ENCODE measurements at regions not wholly inside any gene's neighbourhood (a gene's known extent, or its start where the extent isn't known, plus 50 kb on each side); places are given as distances from the start of the nearest gene placed in this dataset.

- H3K27ac ChIP-seq (ENCODE audit: low read depth, low read length, severe bottlenecking), result no peak overlapping the region
- H3K36me3 ChIP-seq (ENCODE audit: control insufficient read depth, insufficient read depth, low read length), result no peaks in the 10 kb centered on the region
- no peak overlapping the region for H3K4me3 ChIP-seq (ENCODE audit: extremely low read depth, insufficient read depth, low read length, poor library complexity, severe bottlenecking)
- WGBS, 2 experiments (ENCODE audit: insufficient coverage in 2 of 2), result 80% methylated on average over 1 of the region's 2 CpGs; no CpG with 5 or more reads in 1 of the 2 experiments
- no peaks in the 10 kb centered on the region for H3K9me3 ChIP-seq (ENCODE audit: control insufficient read depth, low read length)
- no peaks in the 10 kb centered on the region for H3K4me1 ChIP-seq (ENCODE audit: control insufficient read depth, insufficient read depth, low read length, poor library complexity, severe bottlenecking)
These were observed 1719.5 kb upstream of the MIR17HG start for GRCh38 chr13:89627996-89628395.

- no peak overlapping the region for H3K4me3 ChIP-seq (ENCODE audit: extremely low read depth, insufficient read depth, low read length, poor library complexity, severe bottlenecking)
- no peaks in the 10 kb centered on the region for H3K36me3 ChIP-seq (ENCODE audit: control insufficient read depth, insufficient read depth, low read length)
- no peaks in the 10 kb centered on the region for H3K9me3 ChIP-seq (ENCODE audit: control insufficient read depth, low read length)
- no peaks in the 10 kb centered on the region for H3K4me1 ChIP-seq (ENCODE audit: control insufficient read depth, insufficient read depth, low read length, poor library complexity, severe bottlenecking)
- H3K27ac ChIP-seq (ENCODE audit: low read depth, low read length, severe bottlenecking), result no peak overlapping the region
- WGBS, 2 experiments (ENCODE audit: insufficient coverage in 2 of 2), result 87 to 100% methylated on average over 1 to 4 of the region's 5 CpGs
These were observed 1718.9 kb upstream of the MIR17HG start for GRCh38 chr13:89628567-89628966.

- Histone ChIP-seq H3K4me1 (ENCODE audit: control insufficient read depth, insufficient read depth, low read length, poor library complexity, severe bottlenecking) (no peaks in the 10 kb centered on the region), H3K9me3 (ENCODE audit: control insufficient read depth, low read length) (peaks cover 5% of the 10 kb centered on the region), H3K27ac (ENCODE audit: low read depth, low read length, severe bottlenecking) (no peak overlapping the region), H3K36me3 (ENCODE audit: control insufficient read depth, insufficient read depth, low read length) (no peaks in the 10 kb centered on the region), H3K4me3 (ENCODE audit: extremely low read depth, insufficient read depth, low read length, poor library complexity, severe bottlenecking) (no peak overlapping the region)
- WGBS, 2 experiments (ENCODE audit: insufficient coverage in 2 of 2), result 84 to 89% methylated on average over 5 to 7 of the region's 7 CpGs
These were observed 1697.3 kb upstream of the MIR17HG start for GRCh38 chr13:89650226-89650625.

- Histone ChIP-seq H3K4me1 (ENCODE audit: control insufficient read depth, insufficient read depth, low read length, poor library complexity, severe bottlenecking) (no peaks in the 10 kb centered on the region), H3K4me3 (ENCODE audit: extremely low read depth, insufficient read depth, low read length, poor library complexity, severe bottlenecking) (no peak overlapping the region)
These were observed 1686.7 kb upstream of the MIR17HG start for GRCh38 chr13:89660752-89661151.

GRCh38 chr13:89673789-89674311 lies 1673.6 kb upstream of the MIR17HG start:
- Histone ChIP-seq H3K4me1 (ENCODE audit: control insufficient read depth, insufficient read depth, low read length, poor library complexity, severe bottlenecking) (no peaks in the 10 kb centered on the region), H3K27ac (ENCODE audit: low read depth, low read length, severe bottlenecking) (no peak overlapping the region), H3K36me3 (ENCODE audit: control insufficient read depth, insufficient read depth, low read length) (no peaks in the 10 kb centered on the region), H3K9me3 (ENCODE audit: control insufficient read depth, low read length) (no peaks in the 10 kb centered on the region), H3K4me3 (ENCODE audit: extremely low read depth, insufficient read depth, low read length, poor library complexity, severe bottlenecking) (no peak overlapping the region)
- no CpG with 5 or more reads among the region's 3 CpGs for WGBS, 2 experiments (ENCODE audit: insufficient coverage in 2 of 2)

More at GRCh38 chr13:89660752-89661151, 1686.7 kb upstream of the MIR17HG start:
- Histone ChIP-seq H3K36me3 (ENCODE audit: control insufficient read depth, insufficient read depth, low read length) (no peaks in the 10 kb centered on the region), H3K27ac (ENCODE audit: low read depth, low read length, severe bottlenecking) (no peak overlapping the region), H3K9me3 (ENCODE audit: control insufficient read depth, low read length) (no peaks in the 10 kb centered on the region)

- H3K36me3 ChIP-seq (ENCODE audit: control insufficient read depth, insufficient read depth, low read length), result no peaks in the 10 kb centered on the region
- H3K4me1 ChIP-seq (ENCODE audit: control insufficient read depth, insufficient read depth, low read length, poor library complexity, severe bottlenecking), result no peaks in the 10 kb centered on the region
- WGBS, 2 experiments (ENCODE audit: insufficient coverage in 2 of 2), result 85% methylated on average over 2 of the region's 2 CpGs; no CpG with 5 or more reads in 1 of the 2 experiments
These were observed 1668.9 kb upstream of the MIR17HG start for GRCh38 chr13:89678466-89679121.

GRCh38 chr13:89684896-89685295 lies 1662.6 kb upstream of the MIR17HG start:
- Histone ChIP-seq H3K4me3 (ENCODE audit: extremely low read depth, insufficient read depth, low read length, poor library complexity, severe bottlenecking) (no peak overlapping the region), H3K9me3 (ENCODE audit: control insufficient read depth, low read length) (no peaks in the 10 kb centered on the region), H3K4me1 (ENCODE audit: control insufficient read depth, insufficient read depth, low read length, poor library complexity, severe bottlenecking) (no peaks in the 10 kb centered on the region), H3K27ac (ENCODE audit: low read depth, low read length, severe bottlenecking) (no peak overlapping the region), H3K36me3 (ENCODE audit: control insufficient read depth, insufficient read depth, low read length) (no peaks in the 10 kb centered on the region)

More at GRCh38 chr13:89678466-89679121, 1668.9 kb upstream of the MIR17HG start:
- Histone ChIP-seq H3K9me3 (ENCODE audit: control insufficient read depth, low read length) (no peaks in the 10 kb centered on the region), H3K27ac (ENCODE audit: low read depth, low read length, severe bottlenecking) (no peak overlapping the region), H3K4me3 (ENCODE audit: extremely low read depth, insufficient read depth, low read length, poor library complexity, severe bottlenecking) (no peak overlapping the region)

GRCh38 chr13:89686171-89686570 lies 1661.3 kb upstream of the MIR17HG start:
- no peak overlapping the region for H3K27ac ChIP-seq (ENCODE audit: low read depth, low read length, severe bottlenecking)
- no peaks in the 10 kb centered on the region for H3K9me3 ChIP-seq (ENCODE audit: control insufficient read depth, low read length)
- no peaks in the 10 kb centered on the region for H3K36me3 ChIP-seq (ENCODE audit: control insufficient read depth, insufficient read depth, low read length)
- H3K4me3 ChIP-seq (ENCODE audit: extremely low read depth, insufficient read depth, low read length, poor library complexity, severe bottlenecking), result no peak overlapping the region
- no CpG with 5 or more reads among the region's 5 CpGs for WGBS, 2 experiments (ENCODE audit: insufficient coverage in 2 of 2)
- H3K4me1 ChIP-seq (ENCODE audit: control insufficient read depth, insufficient read depth, low read length, poor library complexity, severe bottlenecking), result no peaks in the 10 kb centered on the region

- Histone ChIP-seq H3K4me1 (ENCODE audit: control insufficient read depth, insufficient read depth, low read length, poor library complexity, severe bottlenecking) (no peaks in the 10 kb centered on the region), H3K27ac (ENCODE audit: low read depth, low read length, severe bottlenecking) (no peak overlapping the region)
- 89 to 100% methylated on average over 3 of the region's 5 CpGs for WGBS, 2 experiments (ENCODE audit: insufficient coverage in 2 of 2)
These were observed 1660.4 kb upstream of the MIR17HG start for GRCh38 chr13:89687066-89687465.

GRCh38 chr13:89688918-89689317 lies 1658.6 kb upstream of the MIR17HG start:
- Histone ChIP-seq H3K4me1 (ENCODE audit: control insufficient read depth, insufficient read depth, low read length, poor library complexity, severe bottlenecking) (no peaks in the 10 kb centered on the region), H3K4me3 (ENCODE audit: extremely low read depth, insufficient read depth, low read length, poor library complexity, severe bottlenecking) (no peak overlapping the region), H3K9me3 (ENCODE audit: control insufficient read depth, low read length) (no peaks in the 10 kb centered on the region), H3K27ac (ENCODE audit: low read depth, low read length, severe bottlenecking) (no peak overlapping the region), H3K36me3 (ENCODE audit: control insufficient read depth, insufficient read depth, low read length) (no peaks in the 10 kb centered on the region)
- 83 to 90% methylated on average over 3 of the region's 3 CpGs for WGBS, 2 experiments (ENCODE audit: insufficient coverage in 2 of 2)

More at GRCh38 chr13:89687066-89687465, 1660.4 kb upstream of the MIR17HG start:
- no peak overlapping the region for H3K4me3 ChIP-seq (ENCODE audit: extremely low read depth, insufficient read depth, low read length, poor library complexity, severe bottlenecking)
- H3K36me3 ChIP-seq (ENCODE audit: control insufficient read depth, insufficient read depth, low read length), result no peaks in the 10 kb centered on the region
- no peaks in the 10 kb centered on the region for H3K9me3 ChIP-seq (ENCODE audit: control insufficient read depth, low read length)

- H3K4me1 ChIP-seq (ENCODE audit: control insufficient read depth, insufficient read depth, low read length, poor library complexity, severe bottlenecking), result no peaks in the 10 kb centered on the region
- no peak overlapping the region for H3K4me3 ChIP-seq (ENCODE audit: extremely low read depth, insufficient read depth, low read length, poor library complexity, severe bottlenecking)
- 100% methylated on average over 1 of the region's 1 CpG for WGBS, 2 experiments (ENCODE audit: insufficient coverage in 2 of 2)
- no peaks in the 10 kb centered on the region for H3K9me3 ChIP-seq (ENCODE audit: control insufficient read depth, low read length)
- H3K36me3 ChIP-seq (ENCODE audit: control insufficient read depth, insufficient read depth, low read length), result no peaks in the 10 kb centered on the region
- H3K27ac ChIP-seq (ENCODE audit: low read depth, low read length, severe bottlenecking), result no peak overlapping the region
These were observed 1653.0 kb upstream of the MIR17HG start for GRCh38 chr13:89694451-89694850.

All from mesodermal cell (in vitro differentiated cells).